ENCODE measurements at regions not wholly inside any gene's neighbourhood (a gene's known extent, or its start where the extent isn't known, plus 50 kb on each side); places are given as distances from the start of the nearest gene placed in this dataset.

- TF ChIP-seq EZH2 (optimal IDR thresholded peaks at IDR 0.05; ENCODE audit: low read depth, low read length) (no peak), CTCF (IDR thresholded peaks at IDR 0.05; ENCODE audit: low read length) (no peak), EZH2phosphoT487 (IDR thresholded peaks at IDR 0.05; ENCODE audit: low read length) (no peak)
- Histone ChIP-seq H4K20me1 (ENCODE audit: insufficient read depth, low read length) (no peaks in the 10 kb centered on the region), H3K9me3 (replicated peaks; ENCODE audit: insufficient read depth, low read length) (no peaks in the 10 kb centered on the region), H3K27ac (ENCODE audit: low read length) (no peak overlapping the region), H3K79me2 (ENCODE audit: low read length) (peaks cover 81% of the 10 kb centered on the region), H3K4me1 (ENCODE audit: low read length) (peaks cover 21% of the 10 kb centered on the region), H3K4me3 (ENCODE audit: low read length) (no peak overlapping the region), H3F3A (ENCODE audit: insufficient read depth, low read length) (peaks cover 5% of the 10 kb centered on the region; the same call in 1 of the 2 replicates), H3K36me3 (replicated peaks; ENCODE audit: insufficient read depth, low read length) (peaks cover under 1% of the 10 kb centered on the region), H3K4me2 (ENCODE audit: low read depth, low read length) (no peak overlapping the region), H3K9ac (ENCODE audit: low read length) (no peak overlapping the region), H3K27me3 (replicated peaks; ENCODE audit: insufficient read depth, low read length) (no peaks in the 10 kb centered on the region), H3K9me2 (replicated peaks; ENCODE audit: insufficient read depth, low read length) (no peaks in the 10 kb centered on the region), H2AFZ (ENCODE audit: low read length) (no peak overlapping the region)
- DNase-seq, result no peak
These were observed 50.4 kb upstream of the HMGXB4 start for GRCh38 chr22:35206889-35207288.

All from MM.1S (cell line).